H1 (cell line): ENCODE measurements at regions not wholly inside any gene's neighbourhood (a gene's known extent, or its start where the extent isn't known, plus 50 kb on each side); places are given as distances from the start of the nearest gene placed in this dataset.

Experiments
- CTCF ChIA-PET: fragments of 300-600 bp; sonication (Branson Sonifier 250); formaldehyde crosslinking; loops from one replicate; lab custom pipeline; 2021; ENCODE audit not compliant: partially characterized antibody; lab: Charles Lee
- POLR2A ChIA-PET: fragments of 300-600 bp; sonication (Branson Sonifier 250); formaldehyde crosslinking; loops from one replicate; lab custom pipeline; 2021; ENCODE audit warnings: inconsistent platforms; ENCODE audit not compliant: partially characterized antibody; lab: Charles Lee
- DNase-seq, 2 experiments: peaks; one replicate each; pipeline versions ENCODE4 v3.0.0 to v3.0.0-alpha.2; 2010 to 2022; ENCODE audit warnings: low spot score in 2 of 2, low read depth in 1 of 2, mixed read lengths in 1 of 2
- FAIRE-seq: peaks from 2 replicates; lab custom pipeline; 2011; peaks lifted over from hg19 to GRCh38; lab: Jason Lieb, UNC
- H2AFZ ChIP-seq: 2 replicates; pipeline ENCODE4 v1.8.1; 2012; ENCODE audit warnings: low read length, inconsistent platforms
- H2AK5ac ChIP-seq: 2 replicates; pipeline ENCODE4 v1.6.1; 2013; ENCODE audit warnings: low read depth, low read length
- H2BK120ac ChIP-seq: replicated peaks from 2 replicates; pipeline ENCODE3; 2013; ENCODE audit warnings: low read depth, low read length, inconsistent platforms
- H2BK12ac ChIP-seq: 2 replicates; pipeline ENCODE4 v1.6.1; 2013; ENCODE audit warnings: low read depth, low read length
- H2BK15ac ChIP-seq: 2 replicates; pipeline ENCODE4 v1.6.1; 2013; ENCODE audit warnings: low read length
- H2BK20ac ChIP-seq: 2 replicates; pipeline ENCODE4 v1.6.1; 2013; ENCODE audit warnings: low read length
- H2BK5ac ChIP-seq: 2 replicates; pipeline ENCODE4 v1.6.1; 2013; ENCODE audit warnings: low read depth, low read length
- H3K14ac ChIP-seq: 2 replicates; pipeline ENCODE4 v1.6.1; 2013; ENCODE audit warnings: inconsistent platforms; ENCODE audit not compliant: insufficient read length
- H3K18ac ChIP-seq: 2 replicates; pipeline ENCODE4 v1.6.1; 2013; ENCODE audit warnings: low read length; ENCODE audit errors: extremely low read depth
- H3K23ac ChIP-seq: 2 replicates; pipeline ENCODE4 v1.6.1; 2013; ENCODE audit warnings: inconsistent platforms; ENCODE audit not compliant: insufficient read length
- H3K23me2 ChIP-seq: 2 replicates; pipeline ENCODE4 v1.6.1; 2013; ENCODE audit warnings: low read depth, low read length
- H3K27ac ChIP-seq: 2 replicates; pipeline ENCODE4 v1.6.1; 2011; ENCODE audit warnings: low read depth, low read length, inconsistent platforms
- H3K27me3 ChIP-seq, 4 experiments: replicated peaks in 1 of 4; 1 replicate in 1 of 4; 2 replicates in 3 of 4; pipeline versions ENCODE4 v1.6.1 to v1.8.1; 2011 to 2013; ENCODE audit warnings: low read length in 3 of 4, mild to moderate bottlenecking in 3 of 4, inconsistent platforms in 2 of 4, mixed read lengths in 2 of 4, moderate library complexity in 1 of 4; ENCODE audit not compliant: control insufficient read depth in 3 of 4, insufficient read depth in 3 of 4; ENCODE audit errors: extremely low read depth in 1 of 4
- H3K36me3 ChIP-seq, 4 experiments: 2 replicates each; pipeline versions ENCODE4 v1.6.1 to v1.8.1; 2011 to 2013; ENCODE audit warnings: mild to moderate bottlenecking in 4 of 4, low read length in 3 of 4, moderate library complexity in 2 of 4, control low read depth in 1 of 4, inconsistent platforms in 1 of 4; ENCODE audit not compliant: insufficient read depth in 4 of 4, control insufficient read depth in 2 of 4
- H3K4ac ChIP-seq: replicated peaks from 2 replicates; pipeline ENCODE3; 2013; ENCODE audit warnings: low read length, low read depth, mixed read lengths, inconsistent platforms; ENCODE audit not compliant: insufficient read length
- H3K4me1 ChIP-seq, 4 experiments: replicated peaks in 1 of 4; 1 replicate in 1 of 4; 2 replicates in 3 of 4; pipeline versions ENCODE4 v1.6.1 to v1.8.1; 2011 to 2013; ENCODE audit warnings: low read length in 3 of 4, inconsistent platforms in 2 of 4, mixed read lengths in 1 of 4; ENCODE audit not compliant: insufficient read depth in 4 of 4, control insufficient read depth in 3 of 4
- H3K4me2 ChIP-seq, 2 experiments: 2 replicates each; pipeline versions ENCODE4 v1.6.1 to v1.8.1; 2011 to 2013; ENCODE audit warnings: low read depth in 2 of 2, low read length in 2 of 2, control low read depth in 1 of 2, inconsistent platforms in 1 of 2, mild to moderate bottlenecking in 1 of 2; ENCODE audit not compliant: insufficient read depth in 1 of 2
- H3K4me3 ChIP-seq, 4 experiments: fragments of 200-600, 300-600 bp in 1 of 4; sonication (generic), shearing (Covaris generic), sonication (Bioruptor Twin) in 1 of 4; 2 replicates each; pipeline versions ENCODE4 v1.5.1 to v1.8.1; 2011 to 2016; ENCODE audit warnings: low read length in 4 of 4, low read depth in 3 of 4, control low read depth in 2 of 4, inconsistent platforms in 2 of 4, mild to moderate bottlenecking in 2 of 4, mixed read lengths in 1 of 4, moderate library complexity in 1 of 4; ENCODE audit not compliant: insufficient read depth in 2 of 4; ENCODE audit errors: extremely low read depth in 1 of 4
- H3K56ac ChIP-seq: replicated peaks from 2 replicates; pipeline ENCODE3; 2013; ENCODE audit warnings: low read depth, mild to moderate bottlenecking, mixed read lengths, low read length, inconsistent platforms; ENCODE audit not compliant: insufficient read length
- H3K79me1 ChIP-seq: 2 replicates; pipeline ENCODE4 v1.6.1; 2013; ENCODE audit warnings: low read depth, low read length, control low read depth
- H3K79me2 ChIP-seq, 2 experiments: 2 replicates each; pipeline versions ENCODE4 v1.6.1 to v1.8.1; 2012 to 2013; ENCODE audit warnings: low read length in 2 of 2, mild to moderate bottlenecking in 2 of 2, inconsistent platforms in 1 of 2; ENCODE audit not compliant: insufficient read depth in 2 of 2, control insufficient read depth in 1 of 2
- H3K9ac ChIP-seq, 4 experiments: replicated peaks in 1 of 4; 1 replicate in 1 of 4; 2 replicates in 3 of 4; pipeline versions ENCODE4 v1.6.1 to v1.8.1; 2011 to 2013; ENCODE audit warnings: low read depth in 3 of 4, low read length in 3 of 4, control low read depth in 2 of 4, mild to moderate bottlenecking in 2 of 4, moderate library complexity in 2 of 4, inconsistent platforms in 1 of 4; ENCODE audit errors: extremely low read depth in 1 of 4
- H3K9me3 ChIP-seq, 2 experiments: 2 replicates each; pipeline versions ENCODE4 v1.6.1 to v1.8.1; 2012 to 2013; ENCODE audit warnings: mild to moderate bottlenecking in 2 of 2, moderate library complexity in 2 of 2, control low read depth in 1 of 2, inconsistent platforms in 1 of 2, low read depth in 1 of 2, low read length in 1 of 2, mixed read lengths in 1 of 2; ENCODE audit not compliant: insufficient read depth in 2 of 2
- H4K20me1 ChIP-seq, 2 experiments: replicated peaks in 1 of 2; 2 replicates each; pipeline versions ENCODE3 to v1.8.1; 2011 to 2013; ENCODE audit warnings: inconsistent platforms in 2 of 2, low read length in 2 of 2, mild to moderate bottlenecking in 1 of 2; ENCODE audit not compliant: insufficient read depth in 2 of 2, control insufficient read depth in 1 of 2
- H4K5ac ChIP-seq: 2 replicates; pipeline ENCODE4 v1.6.1; 2013; ENCODE audit warnings: low read length, low read depth, mixed read lengths, inconsistent platforms; ENCODE audit not compliant: insufficient read length
- H4K8ac ChIP-seq: 2 replicates; pipeline ENCODE4 v1.8.0; 2013; ENCODE audit warnings: mild to moderate bottlenecking, moderate library complexity, low read length, inconsistent platforms; ENCODE audit not compliant: insufficient read depth; ENCODE audit errors: extremely low read depth
- H4K91ac ChIP-seq: replicated peaks from 2 replicates; pipeline ENCODE3; 2013; ENCODE audit warnings: low read length, mixed read lengths, inconsistent platforms; ENCODE audit not compliant: insufficient read length
- CBX5 ChIP-seq: fragments of 300-800, 300-1000 bp; sonication (generic); IDR thresholded peaks from 2 replicates; pipeline ENCODE4 v1.7.1; 2016; ENCODE audit warnings: antibody characterized with exemption, low read length, low read depth
- JUND ChIP-seq: IDR thresholded peaks from 2 replicates; pipeline ENCODE4 v1.6.1; 2011; ENCODE audit warnings: mild to moderate bottlenecking, improper control_type of control experiment, low read length
- NANOG ChIP-seq: IDR thresholded peaks from 2 replicates; pipeline ENCODE4 v1.6.1; 2011; ENCODE audit warnings: low read length, low read depth, mild to moderate bottlenecking, inconsistent platforms; ENCODE audit not compliant: insufficient read depth, poor library complexity, severe bottlenecking
- ZNF274 ChIP-seq: IDR thresholded peaks from 2 replicates; pipeline ENCODE4 v1.7.0; 2012; ENCODE audit warnings: low read length, borderline replicate concordance; ENCODE audit errors: extremely low read depth
- WGBS, 2 experiments: shearing (Covaris generic) in 1 of 2; methylation state at CpG; one replicate each; pipeline versions ENCODE4 v1.1.6 to v1.1.7; 2013 to 2015; ENCODE audit warnings: low lambda C conversion rate in 2 of 2, mixed read lengths in 2 of 2, inconsistent platforms in 1 of 2, low coverage in 1 of 2, missing lambda C conversion rate in 1 of 2; ENCODE audit not compliant: insufficient replicate concordance in 2 of 2, insufficient coverage in 1 of 2, insufficient read length in 1 of 2; ENCODE audit errors: extremely low coverage in 1 of 2, missing lambda C conversion rate in 1 of 2; 5-methylcytosine and 5-hydroxymethylcytosine counted together
- TF ChIP-seq, protein P1 (sequence below): IDR thresholded peaks from 2 replicates; pipeline ENCODE4 v1.6.1; 2012; ENCODE audit warnings: inconsistent platforms

DNA sequence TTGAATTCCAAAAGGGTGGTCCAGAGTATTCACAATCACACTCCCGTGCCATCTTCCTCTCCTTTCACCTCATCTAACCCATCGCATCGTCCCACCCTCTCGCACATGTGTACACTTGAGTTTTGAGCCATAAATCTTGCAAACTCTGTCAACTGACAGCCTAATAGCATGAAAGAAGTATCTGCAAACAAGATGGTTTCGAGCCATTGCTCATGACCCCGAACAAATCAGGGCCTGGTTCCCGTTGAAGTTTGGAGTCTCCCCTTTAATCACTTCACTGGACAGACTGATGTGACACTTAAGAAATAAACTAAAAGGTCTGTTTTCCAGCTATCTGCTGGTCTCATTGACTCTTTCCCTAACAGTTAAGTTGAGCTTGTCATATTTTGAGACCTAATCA is 223.6 kb upstream of the SOX5 start:
- Histone ChIP-seq H3K18ac (no peak overlapping the region), H3K56ac (no peak overlapping the region), H4K5ac (no peak overlapping the region), H3K27ac (no peak overlapping the region), H3K23me2 (no peaks in the 10 kb centered on the region), H2BK20ac (peak overlapping the region; percentile 26; the same call in 1 of the 2 replicates), H2AFZ (no peak overlapping the region)
- no peak for FAIRE-seq
- no peak for TF ChIP-seq CBX5
- TF ChIP-seq, protein P1, sequence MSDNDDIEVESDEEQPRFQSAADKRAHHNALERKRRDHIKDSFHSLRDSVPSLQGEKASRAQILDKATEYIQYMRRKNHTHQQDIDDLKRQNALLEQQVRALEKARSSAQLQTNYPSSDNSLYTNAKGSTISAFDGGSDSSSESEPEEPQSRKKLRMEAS = no peak
- TF ChIP-seq ZNF274 = no peak
- TF ChIP-seq NANOG = no peak
- TF ChIP-seq JUND = no peak
- TF ChIP-seq, all 59 proteins: peak for 0
- Histone ChIP-seq H3K4me3 (no peak overlapping the region), H2BK15ac (0 out of 2 replicates have a peak overlapping the region, but pooled peaks have one; percentile 7), H2BK5ac (no peak overlapping the region), H4K8ac (no peak overlapping the region), H3K23ac (no peak overlapping the region), H3K14ac (no peak overlapping the region), H3K79me2 (no peaks in the 10 kb centered on the region), H3K4ac (no peak overlapping the region), H4K20me1 (no peaks in the 10 kb centered on the region), H3K27me3 (no peaks in the 10 kb centered on the region), H2AK5ac (no peak overlapping the region), H3K36me3 (no peaks in the 10 kb centered on the region), H2BK120ac (no peak overlapping the region), H3K9me3 (no peaks in the 10 kb centered on the region), H3K79me1 (no peaks in the 10 kb centered on the region), H4K91ac (no peak overlapping the region), H3K9ac (no peak overlapping the region), H2BK12ac (peak overlapping the region; percentile 45; the same call in 1 of the 2 replicates), H3K4me2 (no peak overlapping the region), H3K4me1 (peaks cover 0 to 3% (median 0%) of the 10 kb centered on the region in 4 experiments; a peak in 1 of 7 replicates)
- DNase-seq = no peak
- CTCF ChIA-PET = no interaction called here
- 92 to 100% methylated on average over 3 to 7 of the region's 7 CpGs for WGBS, 2 experiments
- POLR2A ChIA-PET = no interaction called here
